GM18505 (cell line): ENCODE measurements at regions not wholly inside any gene's neighbourhood (a gene's known extent, or its start where the extent isn't known, plus 50 kb on each side); places are given as distances from the start of the nearest gene placed in this dataset.

Experiments
- ATAC-seq: cut with Tn5 transposase; IDR thresholded peaks from one replicate; pipeline ENCODE4 v1.9.1; 2021; ENCODE audit not compliant: unreplicated experiment
- POLR2A ChIP-seq: IDR thresholded peaks from 4 replicates; pipeline ENCODE4 v1.6.1; 2011; ENCODE audit warnings: borderline replicate concordance; ENCODE audit not compliant: insufficient read depth, insufficient read length; ENCODE audit errors: extremely low read depth

DNA sequence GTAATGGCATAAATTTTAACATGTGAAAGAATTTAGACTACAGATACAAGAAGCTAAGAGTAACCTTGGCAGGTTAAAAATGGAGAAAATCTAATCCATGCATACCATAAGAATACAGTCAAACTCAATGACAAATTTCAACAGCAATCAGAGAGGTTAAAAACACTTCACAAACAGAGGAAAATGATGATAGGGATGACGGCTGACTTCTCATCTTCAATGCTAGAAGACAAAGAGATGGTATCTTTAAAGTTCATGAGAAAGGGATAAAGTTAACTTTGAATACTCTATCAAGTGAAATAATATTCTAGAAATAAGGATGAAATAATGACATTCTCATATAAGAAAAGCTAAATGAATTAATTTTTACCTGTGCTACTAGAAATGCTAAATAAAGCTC, 1130.2 kb upstream of the MIR17HG start:
- TF ChIP-seq POLR2A = no peak
- no peak for ATAC-seq

DNA sequence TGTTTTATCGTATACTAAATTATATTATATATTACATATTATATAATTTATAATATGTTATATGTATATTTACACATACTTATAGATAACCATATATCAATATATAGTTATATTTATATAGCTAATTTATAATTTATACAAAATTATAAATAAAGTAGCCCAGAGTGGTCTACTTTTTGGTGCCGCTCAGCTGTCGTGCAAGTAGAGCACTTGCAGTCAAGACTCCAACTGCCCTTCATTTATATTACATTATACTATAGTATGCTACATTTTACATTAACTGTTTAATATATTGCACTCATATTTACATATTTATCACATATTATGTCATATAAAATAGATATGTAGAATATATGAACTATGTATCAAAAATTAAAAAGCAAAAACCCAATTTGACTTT, 1124.7 kb upstream of the MIR17HG start:
- no peak for ATAC-seq
- no peak for TF ChIP-seq POLR2A

DNA sequence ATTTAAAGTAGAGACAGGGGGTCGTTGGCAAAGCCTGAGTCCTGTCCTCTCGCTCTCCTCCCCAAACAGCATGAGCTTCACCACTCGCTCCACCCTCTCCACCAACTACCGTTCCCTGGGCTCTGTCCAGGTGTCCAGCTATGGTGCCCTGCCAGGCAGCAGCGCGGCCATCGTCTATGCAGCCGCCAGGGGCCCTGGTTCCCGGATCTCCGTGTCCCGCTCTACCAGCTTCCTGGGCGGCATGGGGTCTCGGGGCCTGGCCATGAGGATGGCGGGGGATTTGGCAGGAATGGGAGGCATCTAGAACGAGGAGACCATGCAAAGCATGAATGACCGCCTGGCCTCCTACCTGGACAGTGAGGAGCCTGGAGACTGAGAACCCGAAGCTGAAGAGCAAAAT, 1117.2 kb upstream of the MIR17HG start:
- ATAC-seq = no peak

DNA sequence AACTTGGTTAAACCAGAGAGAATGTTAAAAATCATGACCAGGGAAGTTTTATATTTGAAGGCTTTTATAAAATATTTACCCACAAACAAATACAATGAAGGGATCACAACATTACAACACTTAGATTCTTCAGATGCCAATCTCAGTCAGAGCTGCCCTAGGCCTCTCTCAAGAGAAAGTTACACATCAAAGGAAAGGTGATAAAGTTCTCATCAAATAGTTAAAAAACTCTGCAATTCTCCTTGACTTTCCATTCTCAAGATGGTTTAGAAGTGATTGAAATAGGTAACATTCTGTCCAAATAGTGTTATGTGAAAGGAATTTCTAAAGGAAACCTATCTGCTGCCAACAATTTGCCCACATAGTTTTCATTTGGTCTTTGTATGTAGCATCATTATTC, 1115.2 kb upstream of the MIR17HG start:
- TF ChIP-seq POLR2A = no peak
- no peak for ATAC-seq

More for the DNA sequence above, 1117.2 kb upstream of the MIR17HG start:
- TF ChIP-seq POLR2A = no peak

DNA sequence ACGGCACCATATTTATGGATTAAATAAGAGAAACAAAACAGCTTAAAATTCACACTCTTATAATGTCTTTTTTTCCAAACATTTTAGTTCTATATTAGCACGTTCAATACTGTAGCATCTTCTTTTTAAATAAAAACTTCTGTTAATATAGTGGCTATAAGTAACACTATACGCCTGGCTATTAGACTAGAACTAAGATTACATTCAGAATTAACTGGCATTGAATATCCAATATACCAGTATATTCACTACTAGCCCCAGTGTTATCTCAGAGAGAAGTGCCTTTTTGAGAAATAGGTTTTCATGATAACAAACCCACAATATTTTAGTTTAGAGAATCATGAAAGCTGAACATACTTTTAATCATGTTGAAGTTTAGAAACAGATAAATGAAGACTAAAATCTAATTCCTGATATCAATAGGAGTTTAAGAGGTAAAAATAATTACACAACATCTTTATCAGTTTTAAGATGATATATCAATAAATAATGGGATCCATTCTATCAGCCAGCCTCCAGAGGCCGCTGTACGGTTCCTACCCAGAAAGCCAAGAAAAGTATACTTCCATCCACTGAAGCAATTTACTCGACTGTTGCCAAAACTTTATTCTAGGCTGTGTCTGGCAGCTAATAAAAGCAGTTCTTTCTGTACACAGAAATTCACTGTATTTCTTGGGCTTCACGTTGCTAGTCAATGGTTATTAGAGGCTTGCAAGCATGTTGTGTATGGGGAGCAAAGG, 1113.4 kb upstream of the MIR17HG start:
- no peak for TF ChIP-seq POLR2A
- no peak for ATAC-seq

DNA sequence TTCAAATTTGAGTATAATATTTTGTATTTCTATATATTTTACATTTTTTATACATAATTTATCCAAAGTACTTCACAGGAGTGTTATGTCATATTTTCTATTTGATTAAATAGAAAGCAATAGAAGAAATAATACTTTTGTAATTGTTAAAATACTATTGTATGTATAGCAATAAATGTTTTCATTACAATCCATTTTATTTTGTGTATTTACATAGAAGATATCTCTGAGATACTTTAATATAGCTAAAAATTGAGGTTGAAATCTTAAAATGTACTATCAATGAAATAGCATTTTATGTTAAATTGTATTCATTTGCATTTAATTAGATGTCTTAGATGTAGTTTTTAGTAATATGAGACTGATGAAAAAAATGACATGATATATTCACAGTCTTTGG, 1109.6 kb upstream of the MIR17HG start:
- no peak for TF ChIP-seq POLR2A
- ATAC-seq = no peak

DNA sequence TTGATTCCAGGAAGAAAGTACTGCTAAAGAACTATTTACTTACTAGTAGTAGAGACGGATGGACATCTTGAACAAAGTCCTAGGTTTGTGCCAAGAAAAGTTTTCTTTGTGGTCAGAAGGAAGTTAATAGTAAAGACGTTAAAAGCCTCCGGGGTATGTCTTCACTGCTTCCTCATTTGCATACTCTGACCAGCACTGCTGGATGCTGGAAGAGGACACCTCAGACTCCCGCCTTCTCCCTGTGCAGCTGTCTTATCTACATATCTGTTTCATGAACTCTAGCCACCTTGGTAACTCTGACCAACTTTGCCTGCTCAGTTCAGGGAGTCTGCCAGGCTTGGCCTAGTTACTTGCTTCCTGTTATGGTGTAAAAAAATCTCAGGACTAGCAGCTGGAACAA, 1109.1 kb upstream of the MIR17HG start:
- TF ChIP-seq POLR2A = no peak
- no peak for ATAC-seq

DNA sequence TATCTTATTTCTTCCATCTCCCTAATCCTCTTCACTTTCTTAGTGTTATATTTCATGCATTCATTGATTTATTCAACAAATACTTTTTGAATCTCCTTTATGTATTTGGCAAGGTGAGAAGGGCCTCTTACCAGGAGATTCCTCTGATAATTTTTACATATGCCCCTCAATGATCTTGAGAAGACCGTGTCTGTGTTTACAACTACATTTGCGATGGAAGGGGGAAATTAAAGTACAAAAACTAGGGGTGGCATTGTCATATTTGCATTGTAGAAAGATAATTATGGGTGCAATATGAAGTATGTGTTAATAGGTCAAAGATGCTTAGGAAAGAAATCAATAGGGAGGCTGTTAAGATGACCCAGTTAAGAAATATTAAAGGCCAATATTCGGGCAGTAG, 1108.4 kb upstream of the MIR17HG start:
- no peak for ATAC-seq
- no peak for TF ChIP-seq POLR2A

DNA sequence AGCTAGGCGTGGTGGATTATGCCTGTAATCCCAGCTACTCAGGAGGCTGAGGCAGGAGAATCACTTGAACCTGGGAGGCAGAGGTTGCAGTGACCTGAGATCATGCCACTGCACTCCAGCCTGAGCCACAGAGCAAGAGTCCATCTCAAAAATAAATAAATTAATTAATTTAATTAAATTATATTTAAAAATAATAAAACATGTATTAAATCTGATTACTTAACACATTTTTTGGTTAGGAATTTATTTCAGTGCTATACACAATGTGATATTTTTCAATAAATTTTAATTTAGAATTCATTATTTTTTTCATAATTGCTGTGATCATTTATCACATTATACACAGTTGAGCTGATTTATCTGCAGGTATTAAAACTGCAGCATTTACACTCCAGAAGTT, 1101.5 kb upstream of the MIR17HG start:
- no peak for ATAC-seq
- TF ChIP-seq POLR2A = no peak

DNA sequence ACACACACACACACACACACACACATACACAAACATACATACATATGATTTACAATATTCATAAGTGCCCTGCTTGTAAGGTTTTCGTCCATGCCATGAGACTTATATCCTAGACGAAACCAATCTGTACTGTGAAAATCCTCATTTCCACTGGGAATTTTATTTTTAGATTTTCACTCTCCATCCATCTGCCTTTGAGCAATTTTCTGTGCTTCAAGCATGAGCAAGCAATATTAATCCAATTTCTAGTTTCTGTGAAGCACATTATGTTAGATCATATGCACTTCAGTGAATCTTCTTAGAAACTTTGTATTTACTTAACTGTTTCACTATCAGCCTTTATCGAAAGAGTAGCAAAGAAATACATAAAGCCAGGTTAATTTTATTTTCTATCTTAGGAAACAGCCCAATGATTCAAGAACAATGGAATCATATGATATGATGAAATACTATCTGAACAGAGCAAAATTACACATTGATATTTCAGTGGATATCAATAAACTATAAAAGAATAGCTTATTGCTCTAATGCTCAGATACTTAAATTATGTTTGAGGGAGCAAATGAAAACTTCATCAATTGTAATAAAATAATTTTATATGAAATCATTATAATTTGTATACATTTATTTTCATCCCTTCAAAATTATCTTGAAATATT, 1100.7 kb upstream of the MIR17HG start:
- ATAC-seq = no peak
- no peak for TF ChIP-seq POLR2A

DNA sequence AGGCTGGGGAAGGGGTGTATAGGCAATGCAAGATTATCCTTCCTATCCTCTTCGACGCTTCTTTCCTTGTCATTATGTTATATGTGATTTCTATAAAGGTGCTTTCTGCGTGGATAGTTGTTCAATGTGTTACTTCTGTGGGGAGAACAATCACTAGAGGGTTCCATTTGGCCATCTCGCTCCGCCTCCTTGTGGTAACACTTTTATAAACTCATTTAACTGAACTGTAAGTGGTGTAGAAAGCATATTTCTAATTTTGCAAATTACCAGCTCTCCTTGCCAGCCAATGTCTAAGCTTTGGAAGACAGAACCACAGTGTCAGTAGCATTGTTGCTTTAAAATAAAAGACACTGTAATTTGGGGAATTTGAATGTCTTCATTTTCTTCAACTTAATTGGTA, 1093.7 kb upstream of the MIR17HG start:
- ATAC-seq = no peak
- TF ChIP-seq POLR2A = no peak

DNA sequence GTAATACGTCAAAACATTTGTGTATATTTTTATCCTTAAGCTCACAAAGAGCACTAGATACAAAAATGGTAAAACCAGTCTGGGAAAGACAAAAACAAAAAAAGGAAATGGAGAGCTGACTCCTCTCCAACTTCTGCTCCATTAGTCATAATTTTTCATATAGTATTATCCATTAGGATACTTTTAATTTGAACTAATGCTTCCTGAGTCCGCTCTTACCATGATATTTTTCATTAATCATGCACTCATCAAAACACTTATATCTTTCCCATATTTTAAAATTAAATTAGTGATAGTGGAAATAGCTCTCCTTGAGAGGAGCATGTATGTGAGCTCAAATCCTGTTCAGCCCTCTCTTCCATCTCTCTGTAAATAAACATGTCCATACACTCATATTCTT, 1093.0 kb upstream of the MIR17HG start:
- no peak for ATAC-seq
- no peak for TF ChIP-seq POLR2A

DNA sequence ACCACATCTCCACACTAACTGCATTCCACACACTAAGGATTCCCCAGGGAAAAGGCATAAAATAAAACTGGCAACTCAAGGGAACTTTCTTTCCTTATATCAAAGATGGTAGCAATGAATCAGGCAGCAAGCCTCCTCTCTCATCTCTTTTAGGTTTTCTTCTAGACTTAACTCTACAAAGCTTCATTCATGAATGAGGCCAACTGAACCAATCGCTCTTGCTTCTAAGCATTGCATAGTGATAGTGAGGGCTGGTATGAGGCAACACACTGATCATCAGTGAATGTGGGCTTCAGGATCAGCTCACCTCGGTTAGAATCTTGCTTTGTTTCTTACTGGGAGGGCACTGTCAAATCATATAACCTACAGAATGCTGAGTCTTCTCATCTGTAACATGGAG, 1090.7 kb upstream of the MIR17HG start:
- TF ChIP-seq POLR2A = no peak
- no peak for ATAC-seq

DNA sequence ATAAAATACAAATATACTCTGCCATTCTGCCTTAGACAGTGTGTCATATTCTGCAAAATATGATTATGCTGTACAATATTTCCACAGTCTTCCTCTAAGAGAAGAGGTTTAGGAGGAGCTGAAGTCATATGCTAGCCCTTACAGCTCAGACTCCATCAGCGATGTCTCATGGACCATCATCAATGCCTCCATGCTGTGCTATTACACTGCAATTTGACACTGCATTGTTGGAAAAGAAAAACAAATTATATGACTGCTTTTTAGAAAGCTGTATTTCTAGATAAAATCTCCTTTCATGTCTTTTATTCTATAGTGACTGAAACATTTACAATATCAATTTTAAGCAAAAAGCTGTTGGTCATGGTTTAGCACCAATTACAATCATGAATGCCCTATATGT, 1089.4 kb upstream of the MIR17HG start:
- TF ChIP-seq POLR2A = no peak
- ATAC-seq = no peak
